GM23338 (cell line): ENCODE measurements at regions not wholly inside any gene's neighbourhood (a gene's known extent, or its start where the extent isn't known, plus 50 kb on each side); places are given as distances from the start of the nearest gene placed in this dataset.

ENCODE experiments used
- ATAC-seq: fragments of 200-7000 bp; cut with Tn5 transposase; 3 replicates; pipeline ENCODE4 v1.9.1; 2020
- DNase-seq: peaks from one replicate; pipeline ENCODE4 v3.0.0-alpha.2; 2015; ENCODE audit warnings: low spot score
- H2AFZ ChIP-seq: fragments of 200-600 bp; sonication (generic); 2 replicates; pipeline ENCODE4 v1.8.0; 2016; ENCODE audit warnings: antibody characterized with exemption, mild to moderate bottlenecking, moderate library complexity
- H3F3A ChIP-seq: fragments of 200-600 bp; sonication (generic); replicated peaks from 2 replicates; pipeline ENCODE4 v1.8.0; 2017; ENCODE audit warnings: antibody characterized with exemption, mixed run types, low read depth
- H3K27ac ChIP-seq: fragments of 200-600 bp; sonication (generic); 2 replicates; pipeline ENCODE4 v1.6.1; 2016; ENCODE audit warnings: low read depth
- H3K27me3 ChIP-seq: fragments of 200-600 bp; sonication (generic); 2 replicates; pipeline ENCODE4 v1.8.0; 2016; ENCODE audit warnings: mild to moderate bottlenecking, mixed run types, moderate library complexity; ENCODE audit not compliant: insufficient read depth
- H3K36me3 ChIP-seq: fragments of 200-600 bp; sonication (generic); 2 replicates; pipeline ENCODE4 v1.8.0; 2016; ENCODE audit warnings: mild to moderate bottlenecking; ENCODE audit not compliant: insufficient read depth
- H3K4me1 ChIP-seq: fragments of 200-600 bp; sonication (generic); 2 replicates; pipeline ENCODE4 v1.8.0; 2016; ENCODE audit warnings: mild to moderate bottlenecking, moderate library complexity; ENCODE audit not compliant: insufficient read depth
- H3K4me2 ChIP-seq: fragments of 200-600 bp; sonication (generic); 2 replicates; pipeline ENCODE4 v1.7.1; 2017; ENCODE audit warnings: mixed run types
- H3K4me3 ChIP-seq: fragments of 200-600 bp; sonication (generic); 2 replicates; pipeline ENCODE4 v1.6.1; 2016; ENCODE audit warnings: mixed run types
- H3K79me2 ChIP-seq: fragments of 200-600 bp; sonication (generic); replicated peaks from 2 replicates; pipeline ENCODE4 v1.8.0; 2017; ENCODE audit warnings: mild to moderate bottlenecking; ENCODE audit not compliant: insufficient read depth
- H3K9me2 ChIP-seq: fragments of 200-600 bp; sonication (generic); 2 replicates; pipeline ENCODE4 v1.8.0; 2017; ENCODE audit not compliant: insufficient read depth
- H4K20me1 ChIP-seq: fragments of 200-600 bp; sonication (generic); replicated peaks from 2 replicates; pipeline ENCODE4 v1.8.0; 2017; ENCODE audit warnings: mild to moderate bottlenecking; ENCODE audit not compliant: insufficient read depth
- H3K27ac Mint-ChIP-seq: 2 replicates; pipeline ENCODE4 v1.8.0; 2020; ENCODE audit warnings: inconsistent platforms, mild to moderate bottlenecking, moderate library complexity, mixed read lengths
- H3K27me3 Mint-ChIP-seq: 3 replicates; pipeline ENCODE4 v1.8.0; 2022; ENCODE audit warnings: low read depth, mild to moderate bottlenecking, moderate library complexity, mixed read lengths, inconsistent platforms; ENCODE audit not compliant: insufficient read depth, poor library complexity
- H3K36me3 Mint-ChIP-seq: 3 replicates; pipeline ENCODE4 v1.8.0; 2021; ENCODE audit warnings: low read depth, mild to moderate bottlenecking, inconsistent platforms, moderate library complexity, mixed read lengths
- H3K4me1 Mint-ChIP-seq: 3 replicates; pipeline ENCODE4 v1.8.0; 2020; ENCODE audit warnings: mild to moderate bottlenecking, inconsistent platforms, mixed read lengths
- H3K4me3 Mint-ChIP-seq: 3 replicates; pipeline ENCODE4 v1.8.0; 2021; ENCODE audit warnings: moderate library complexity, mild to moderate bottlenecking, inconsistent platforms, mixed read lengths
- H3K9me3 Mint-ChIP-seq: 3 replicates; pipeline ENCODE4 v1.8.0; 2020; ENCODE audit warnings: moderate library complexity, mild to moderate bottlenecking, inconsistent platforms, mixed read lengths
- CREB1 ChIP-seq: fragments of 250-450 bp; sonication (Bioruptor Pico); IDR thresholded peaks from 2 replicates; pipeline ENCODE4 v1.5.0; 2020; ENCODE audit warnings: low read depth, mild to moderate bottlenecking, moderate library complexity
- ETS1 ChIP-seq: IDR thresholded peaks from 2 replicates; pipeline ENCODE4 v1.6.1; 2016; ENCODE audit warnings: antibody characterized with exemption
- JUNB ChIP-seq: IDR thresholded peaks from one replicate; pipeline ENCODE4 v1.6.1; 2016; ENCODE audit warnings: antibody characterized with exemption; ENCODE audit not compliant: unreplicated experiment
- POLR2AphosphoS5 ChIP-seq: IDR thresholded peaks from 2 replicates; pipeline ENCODE4 v1.6.1; 2016; ENCODE audit warnings: antibody characterized with exemption, low read depth
- ZNF114 ChIP-seq: fragments of 250-450 bp; sonication (Bioruptor Pico); IDR thresholded peaks from 2 replicates; pipeline ENCODE4 v1.5.0; 2020; ENCODE audit warnings: mild to moderate bottlenecking, moderate library complexity
- TF ChIP-seq, protein P1 (sequence below): fragments of 250-450 bp; sonication (Bioruptor Pico); IDR thresholded peaks from 2 replicates; pipeline ENCODE4 v1.5.0; 2020; ENCODE audit warnings: mild to moderate bottlenecking, moderate library complexity

- TF ChIP-seq, protein P1, sequence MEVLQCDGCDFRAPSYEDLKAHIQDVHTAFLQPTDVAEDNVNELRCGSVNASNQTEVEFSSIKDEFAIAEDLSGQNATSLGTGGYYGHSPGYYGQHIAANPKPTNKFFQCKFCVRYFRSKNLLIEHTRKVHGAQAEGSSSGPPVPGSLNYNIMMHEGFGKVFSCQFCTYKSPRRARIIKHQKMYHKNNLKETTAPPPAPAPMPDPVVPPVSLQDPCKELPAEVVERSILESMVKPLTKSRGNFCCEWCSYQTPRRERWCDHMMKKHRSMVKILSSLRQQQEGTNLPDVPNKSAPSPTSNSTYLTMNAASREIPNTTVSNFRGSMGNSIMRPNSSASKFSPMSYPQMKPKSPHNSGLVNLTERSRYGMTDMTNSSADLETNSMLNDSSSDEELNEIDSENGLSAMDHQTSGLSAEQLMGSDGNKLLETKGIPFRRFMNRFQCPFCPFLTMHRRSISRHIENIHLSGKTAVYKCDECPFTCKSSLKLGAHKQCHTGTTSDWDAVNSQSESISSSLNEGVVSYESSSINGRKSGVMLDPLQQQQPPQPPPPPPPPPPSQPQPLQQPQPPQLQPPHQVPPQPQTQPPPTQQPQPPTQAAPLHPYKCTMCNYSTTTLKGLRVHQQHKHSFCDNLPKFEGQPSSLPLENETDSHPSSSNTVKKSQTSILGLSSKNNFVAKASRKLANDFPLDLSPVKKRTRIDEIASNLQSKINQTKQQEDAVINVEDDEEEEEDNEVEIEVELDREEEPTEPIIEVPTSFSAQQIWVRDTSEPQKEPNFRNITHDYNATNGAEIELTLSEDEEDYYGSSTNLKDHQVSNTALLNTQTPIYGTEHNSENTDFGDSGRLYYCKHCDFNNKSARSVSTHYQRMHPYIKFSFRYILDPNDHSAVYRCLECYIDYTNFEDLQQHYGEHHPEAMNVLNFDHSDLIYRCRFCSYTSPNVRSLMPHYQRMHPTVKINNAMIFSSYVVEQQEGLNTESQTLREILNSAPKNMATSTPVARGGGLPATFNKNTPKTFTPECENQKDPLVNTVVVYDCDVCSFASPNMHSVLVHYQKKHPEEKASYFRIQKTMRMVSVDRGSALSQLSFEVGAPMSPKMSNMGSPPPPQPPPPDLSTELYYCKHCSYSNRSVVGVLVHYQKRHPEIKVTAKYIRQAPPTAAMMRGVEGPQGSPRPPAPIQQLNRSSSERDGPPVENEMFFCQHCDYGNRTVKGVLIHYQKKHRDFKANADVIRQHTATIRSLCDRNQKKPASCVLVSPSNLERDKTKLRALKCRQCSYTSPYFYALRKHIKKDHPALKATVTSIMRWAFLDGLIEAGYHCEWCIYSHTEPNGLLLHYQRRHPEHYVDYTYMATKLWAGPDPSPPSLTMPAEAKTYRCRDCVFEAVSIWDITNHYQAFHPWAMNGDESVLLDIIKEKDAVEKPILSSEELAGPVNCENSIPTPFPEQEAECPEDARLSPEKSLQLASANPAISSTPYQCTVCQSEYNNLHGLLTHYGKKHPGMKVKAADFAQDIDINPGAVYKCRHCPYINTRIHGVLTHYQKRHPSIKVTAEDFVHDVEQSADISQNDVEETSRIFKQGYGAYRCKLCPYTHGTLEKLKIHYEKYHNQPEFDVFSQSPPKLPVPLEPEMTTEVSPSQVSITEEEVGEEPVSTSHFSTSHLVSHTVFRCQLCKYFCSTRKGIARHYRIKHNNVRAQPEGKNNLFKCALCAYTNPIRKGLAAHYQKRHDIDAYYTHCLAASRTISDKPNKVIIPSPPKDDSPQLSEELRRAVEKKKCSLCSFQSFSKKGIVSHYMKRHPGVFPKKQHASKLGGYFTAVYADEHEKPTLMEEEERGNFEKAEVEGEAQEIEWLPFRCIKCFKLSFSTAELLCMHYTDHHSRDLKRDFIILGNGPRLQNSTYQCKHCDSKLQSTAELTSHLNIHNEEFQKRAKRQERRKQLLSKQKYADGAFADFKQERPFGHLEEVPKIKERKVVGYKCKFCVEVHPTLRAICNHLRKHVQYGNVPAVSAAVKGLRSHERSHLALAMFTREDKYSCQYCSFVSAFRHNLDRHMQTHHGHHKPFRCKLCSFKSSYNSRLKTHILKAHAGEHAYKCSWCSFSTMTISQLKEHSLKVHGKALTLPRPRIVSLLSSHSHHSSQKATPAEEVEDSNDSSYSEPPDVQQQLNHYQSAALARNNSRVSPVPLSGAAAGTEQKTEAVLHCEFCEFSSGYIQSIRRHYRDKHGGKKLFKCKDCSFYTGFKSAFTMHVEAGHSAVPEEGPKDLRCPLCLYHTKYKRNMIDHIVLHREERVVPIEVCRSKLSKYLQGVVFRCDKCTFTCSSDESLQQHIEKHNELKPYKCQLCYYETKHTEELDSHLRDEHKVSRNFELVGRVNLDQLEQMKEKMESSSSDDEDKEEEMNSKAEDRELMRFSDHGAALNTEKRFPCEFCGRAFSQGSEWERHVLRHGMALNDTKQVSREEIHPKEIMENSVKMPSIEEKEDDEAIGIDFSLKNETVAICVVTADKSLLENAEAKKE (CRISPR knock-in tag) = no peak
- no peak for TF ChIP-seq CREB1
- no peak for TF ChIP-seq ETS1
Observed at GRCh38 chr14:89503431-89503996, 86.5 kb upstream of the FOXN3 start (continued).

DNA sequence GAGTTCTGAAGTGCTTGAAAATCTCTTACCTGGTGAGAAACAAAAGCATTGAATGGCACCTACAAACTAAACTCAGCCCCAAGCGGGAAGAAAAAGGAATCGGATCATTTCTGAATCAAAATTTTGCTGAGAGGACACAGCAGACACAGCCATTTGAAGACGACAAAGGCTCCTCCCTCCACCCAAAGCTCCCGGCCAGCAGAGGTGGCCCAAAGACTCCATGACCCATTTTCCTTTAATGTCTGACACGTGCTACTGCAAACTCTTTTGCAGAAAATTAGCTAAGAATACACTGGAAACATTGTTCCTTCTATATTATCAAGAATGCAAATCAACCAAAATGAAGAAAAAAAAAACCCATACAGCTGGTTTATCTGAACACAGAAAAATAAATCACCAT is 85.9 kb upstream of the FOXN3 start:
- Mint-ChIP-seq H3K9me3 (peaks cover 10% of the 10 kb centered on the region; the same call in 2 of the 3 replicates), H3K4me1 (peaks cover 45% of the 10 kb centered on the region), H3K27me3 (peaks cover 15% of the 10 kb centered on the region), H3K4me3 (no peak overlapping the region), H3K36me3 (peaks cover 37% of the 10 kb centered on the region), H3K27ac (no peak overlapping the region)
- no peak overlapping the region for H3K27ac ChIP-seq
- H3K36me3 ChIP-seq = no peaks in the 10 kb centered on the region
- H3K27me3 ChIP-seq = no peaks in the 10 kb centered on the region
- no peak for DNase-seq
- H4K20me1 ChIP-seq = peaks cover 2% of the 10 kb centered on the region; the same call in 1 of the 2 replicates
- no peaks in the 10 kb centered on the region for H3F3A ChIP-seq
- H3K9me2 ChIP-seq = no peaks in the 10 kb centered on the region
- H3K4me1 ChIP-seq = peaks cover 18% of the 10 kb centered on the region; the same call in 1 of the 2 replicates
- H3K4me2 ChIP-seq = no peak overlapping the region
- ATAC-seq = no peak
- H3K4me3 ChIP-seq = no peak overlapping the region
- H3K79me2 ChIP-seq = peaks cover 49% of the 10 kb centered on the region
- TF ChIP-seq CREB1 (no peak), JUNB (no peak), POLR2AphosphoS5 (no peak), ZNF114 (CRISPR knock-in tag) (no peak)
- TF ChIP-seq, protein P1 (CRISPR knock-in tag) = no peak
- no peak overlapping the region for H2AFZ ChIP-seq
